BLaER1 (cell line): ENCODE measurements at regions not wholly inside any gene's neighbourhood (a gene's known extent, or its start where the extent isn't known, plus 50 kb on each side); places are given as distances from the start of the nearest gene placed in this dataset.
"Not testable (repeated sequence)": the region's sequence is repeated elsewhere in the genome, so short reads cannot be mapped to it uniquely, and the experiment has no call there.

ENCODE experiments used
- H3K27ac ChIP-seq: shearing (Covaris generic); formaldehyde crosslinking; 2 replicates; pipeline ENCODE4 v1.8.1; 2022
- H3K27me3 ChIP-seq: shearing (Covaris generic); formaldehyde crosslinking; 2 replicates; pipeline ENCODE4 v1.8.1; 2022
- H3K36me3 ChIP-seq: shearing (Covaris generic); formaldehyde crosslinking; 2 replicates; pipeline ENCODE4 v1.8.1; 2022
- H3K4me1 ChIP-seq: shearing (Covaris generic); formaldehyde crosslinking; 2 replicates; pipeline ENCODE4 v1.8.1; 2022
- H3K4me2 ChIP-seq: shearing (Covaris generic); formaldehyde crosslinking; 2 replicates; pipeline ENCODE4 v1.8.1; 2022
- H3K4me3 ChIP-seq: shearing (Covaris generic); formaldehyde crosslinking; 2 replicates; pipeline ENCODE4 v1.8.1; 2022
- H3K9ac ChIP-seq: shearing (Covaris generic); formaldehyde crosslinking; 2 replicates; pipeline ENCODE4 v1.8.1; 2022
- H3K9me3 ChIP-seq: shearing (Covaris generic); formaldehyde crosslinking; 2 replicates; pipeline ENCODE4 v1.8.1; 2022
- H4K20me1 ChIP-seq: shearing (Covaris generic); formaldehyde crosslinking; 2 replicates; pipeline ENCODE4 v1.8.1; 2022
- Cebpa-rat ChIP-seq: shearing (Covaris generic); IDR thresholded peaks from 2 replicates; pipeline ENCODE4 v1.8.1; 2022

DNA sequence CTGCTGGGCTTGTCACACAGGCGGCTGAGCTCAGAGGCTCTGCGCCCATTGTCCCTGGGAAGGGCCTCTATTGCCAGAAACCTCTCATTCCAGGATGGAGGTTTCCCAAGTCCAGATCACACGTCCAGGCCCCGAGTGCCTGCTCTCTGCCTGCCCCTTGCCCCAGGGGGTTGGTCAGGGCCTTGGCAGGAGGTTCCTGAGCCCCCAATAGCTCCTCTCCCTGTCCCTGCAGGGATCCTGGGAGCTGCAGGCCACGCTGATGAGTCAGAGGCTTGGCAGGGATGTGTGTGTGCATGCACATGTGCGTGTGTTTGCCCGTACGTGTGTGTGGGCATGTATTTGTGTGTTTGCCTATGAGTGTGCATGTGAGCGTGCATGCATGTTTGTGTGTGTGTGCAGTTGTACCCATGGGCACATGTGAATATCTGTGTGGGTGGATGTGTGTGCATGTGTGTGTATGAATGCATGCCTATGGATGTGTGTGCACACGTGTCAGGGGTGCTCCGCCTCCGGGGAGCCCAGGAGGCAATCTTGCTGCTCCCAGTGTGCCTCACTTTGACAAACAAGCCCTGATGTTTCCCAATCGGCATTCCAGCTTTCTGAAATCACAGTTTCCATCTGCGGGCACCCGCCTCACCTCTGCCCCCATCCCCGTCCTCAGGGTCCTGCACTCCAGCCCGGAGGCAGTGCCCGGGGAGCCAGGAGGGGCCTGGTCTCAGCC is 98.4 kb upstream of the GSE1 start:
- Histone ChIP-seq H3K36me3 (peaks cover 15% of the 10 kb centered on the region; the same call in 1 of the 2 replicates), H3K4me3 (no peak overlapping the region), H3K4me1 (peaks cover 73% of the 10 kb centered on the region), H4K20me1 (0 out of 2 replicates have a peak, but pooled peaks cover 13% of the 10 kb centered on the region), H3K9ac (0 out of 2 replicates have a peak overlapping the region, but pooled peaks have one; percentile 45), H3K27me3 (peaks cover 6% of the 10 kb centered on the region; the same call in 1 of the 2 replicates), H3K9me3 (no peaks in the 10 kb centered on the region), H3K27ac (peak overlapping the region; percentile 68), H3K4me2 (peak overlapping the region; percentile 62)
- TF ChIP-seq Cebpa-rat, result no peak

DNA sequence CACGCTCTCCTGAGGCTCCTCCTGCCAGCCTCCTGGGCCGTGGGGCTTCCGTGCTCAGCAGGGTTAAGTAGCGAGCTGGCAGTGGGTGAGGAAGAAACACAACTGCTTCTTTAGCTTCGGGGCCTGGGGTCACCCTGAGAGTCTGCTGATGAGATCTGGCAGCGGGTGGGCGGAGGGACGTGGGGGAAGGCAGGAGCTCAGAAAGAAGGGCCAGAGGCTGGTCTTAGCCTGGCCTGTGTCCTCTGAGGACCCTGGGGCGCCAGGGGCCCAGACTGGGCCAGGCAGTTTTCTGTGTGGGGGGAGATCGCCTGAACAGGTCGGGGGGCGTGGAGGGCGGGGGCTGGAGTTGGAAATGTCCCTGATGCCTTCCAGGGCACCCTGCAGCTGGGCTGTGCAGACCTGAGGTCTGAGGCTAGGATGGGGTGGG is 97.8 kb upstream of the GSE1 start:
- H4K20me1 ChIP-seq, result 0 out of 2 replicates have a peak, but pooled peaks cover 9% of the 10 kb centered on the region
- H3K4me2 ChIP-seq, result peak overlapping the region; percentile 62
- peak overlapping the region; percentile 68 for H3K27ac ChIP-seq
- peaks cover 18% of the 10 kb centered on the region; the same call in 1 of the 2 replicates for H3K36me3 ChIP-seq
- TF ChIP-seq Cebpa-rat, result no peak
- 0 out of 2 replicates have a peak, but pooled peaks cover under 1% of the 10 kb centered on the region for H3K27me3 ChIP-seq
- no peak overlapping the region for H3K4me3 ChIP-seq
- no peaks in the 10 kb centered on the region for H3K9me3 ChIP-seq
- H3K9ac ChIP-seq, result 0 out of 2 replicates have a peak overlapping the region, but pooled peaks have one; percentile 45
- peaks cover 68% of the 10 kb centered on the region for H3K4me1 ChIP-seq

DNA sequence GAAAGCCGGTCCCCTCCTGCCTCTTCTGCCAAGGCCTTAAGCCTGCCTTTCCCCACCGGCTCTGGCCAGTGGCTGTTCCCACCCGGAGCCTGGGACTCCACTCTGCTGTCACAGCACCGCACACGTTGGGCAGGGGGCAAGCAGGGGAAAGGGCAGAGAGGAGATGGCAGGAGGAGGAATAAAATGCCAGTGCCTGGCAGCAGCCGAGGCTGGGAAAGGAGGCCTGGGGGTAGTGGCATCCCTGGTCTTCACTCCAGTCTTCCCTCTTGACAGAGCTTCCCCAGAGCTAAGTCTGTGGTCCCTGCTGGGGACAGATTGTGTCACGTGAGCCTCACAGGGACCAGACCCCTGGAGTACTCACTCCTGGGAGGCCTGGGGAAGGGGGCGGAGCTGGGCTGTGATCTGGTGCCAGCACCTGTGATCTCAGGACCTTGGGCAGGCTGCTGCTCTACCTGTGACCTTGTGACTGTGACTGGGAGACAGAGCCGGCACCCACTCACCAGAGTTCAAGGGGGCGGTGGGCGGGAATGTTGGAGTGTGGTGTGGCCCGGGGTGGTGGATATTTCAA is 97.2 kb upstream of the GSE1 start:
- peaks cover 64% of the 10 kb centered on the region for H3K4me1 ChIP-seq
- no peak overlapping the region for H3K4me3 ChIP-seq
- H3K27ac ChIP-seq, result peak overlapping the region; percentile 68
- H3K4me2 ChIP-seq, result peak overlapping the region; percentile 62
- H3K27me3 ChIP-seq, result no peaks in the 10 kb centered on the region
- H3K36me3 ChIP-seq, result peaks cover 18% of the 10 kb centered on the region; the same call in 1 of the 2 replicates
- H4K20me1 ChIP-seq, result 0 out of 2 replicates have a peak, but pooled peaks cover 9% of the 10 kb centered on the region
- H3K9ac ChIP-seq, result 0 out of 2 replicates have a peak overlapping the region, but pooled peaks have one; percentile 45
- TF ChIP-seq Cebpa-rat, result no peak
- H3K9me3 ChIP-seq, result no peaks in the 10 kb centered on the region

DNA sequence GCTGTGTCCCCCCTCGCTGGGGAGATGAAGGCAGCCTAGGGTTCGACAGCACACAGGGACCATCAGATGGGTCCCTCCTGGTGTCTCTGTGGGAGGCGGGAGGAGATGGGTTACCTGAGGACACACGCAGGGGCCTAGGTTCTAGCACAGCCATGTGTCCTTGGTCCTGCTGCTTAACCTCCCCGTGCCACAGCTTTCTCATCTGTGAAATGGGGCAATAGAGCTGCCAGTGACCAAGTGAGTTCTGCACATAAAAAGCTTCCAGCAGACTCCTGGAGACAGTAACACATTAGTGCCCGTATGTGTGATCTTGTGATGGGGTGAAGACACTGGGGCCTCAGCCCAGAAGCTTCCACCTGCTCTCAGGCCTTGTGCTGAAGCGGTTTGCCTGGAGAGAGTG is 96.0 kb upstream of the GSE1 start:
- H3K4me3 ChIP-seq, result no peak overlapping the region
- no peaks in the 10 kb centered on the region for H3K27me3 ChIP-seq
- H4K20me1 ChIP-seq, result 0 out of 2 replicates have a peak, but pooled peaks cover 3% of the 10 kb centered on the region
- no peaks in the 10 kb centered on the region for H3K9me3 ChIP-seq
- no peak overlapping the region for H3K4me2 ChIP-seq
- no peak overlapping the region for H3K9ac ChIP-seq
- TF ChIP-seq Cebpa-rat, result no peak
- no peak overlapping the region for H3K27ac ChIP-seq
- peaks cover 65% of the 10 kb centered on the region for H3K4me1 ChIP-seq
- peaks cover 18% of the 10 kb centered on the region; the same call in 1 of the 2 replicates for H3K36me3 ChIP-seq

DNA sequence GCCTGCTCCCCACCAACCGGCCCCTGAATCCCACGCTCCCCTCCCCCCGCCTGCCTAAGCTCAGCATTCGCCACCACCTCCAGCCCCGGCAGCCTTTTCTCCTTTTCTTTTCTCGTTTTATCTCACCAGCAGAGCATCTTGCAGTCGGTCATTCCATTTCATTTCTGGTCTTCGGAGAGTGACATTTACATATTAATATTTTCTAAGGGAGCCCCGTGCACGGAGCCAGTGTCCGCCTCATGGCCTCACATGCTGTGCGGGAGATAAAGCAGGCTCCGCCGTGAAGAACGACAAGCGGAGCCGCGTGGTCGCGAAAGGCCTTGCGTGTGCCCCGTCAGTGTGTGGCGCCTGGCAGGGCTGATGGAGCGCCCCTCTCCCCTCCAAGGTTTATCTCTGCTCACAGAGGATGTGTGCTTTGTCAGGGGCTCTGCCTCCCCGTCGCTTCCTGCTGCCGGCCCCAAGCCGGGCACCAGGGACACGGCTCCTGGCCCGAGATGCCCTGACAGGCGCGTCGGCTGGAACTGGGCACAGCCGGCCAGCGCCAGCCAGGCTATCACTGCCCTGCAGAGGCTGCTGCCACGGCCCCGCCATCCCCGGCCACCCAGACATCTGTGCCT is 95.5 kb upstream of the GSE1 start:
- Histone ChIP-seq H3K27me3 (no peaks in the 10 kb centered on the region), H3K27ac (peak overlapping the region; percentile 4; the same call in 1 of the 2 replicates), H3K9ac (no peak overlapping the region), H3K4me3 (no peak overlapping the region), H3K4me1 (peaks cover 64% of the 10 kb centered on the region), H3K4me2 (no peak overlapping the region), H3K9me3 (no peaks in the 10 kb centered on the region), H4K20me1 (no peaks in the 10 kb centered on the region), H3K36me3 (peaks cover 18% of the 10 kb centered on the region; the same call in 1 of the 2 replicates)
- TF ChIP-seq Cebpa-rat, result no peak

DNA sequence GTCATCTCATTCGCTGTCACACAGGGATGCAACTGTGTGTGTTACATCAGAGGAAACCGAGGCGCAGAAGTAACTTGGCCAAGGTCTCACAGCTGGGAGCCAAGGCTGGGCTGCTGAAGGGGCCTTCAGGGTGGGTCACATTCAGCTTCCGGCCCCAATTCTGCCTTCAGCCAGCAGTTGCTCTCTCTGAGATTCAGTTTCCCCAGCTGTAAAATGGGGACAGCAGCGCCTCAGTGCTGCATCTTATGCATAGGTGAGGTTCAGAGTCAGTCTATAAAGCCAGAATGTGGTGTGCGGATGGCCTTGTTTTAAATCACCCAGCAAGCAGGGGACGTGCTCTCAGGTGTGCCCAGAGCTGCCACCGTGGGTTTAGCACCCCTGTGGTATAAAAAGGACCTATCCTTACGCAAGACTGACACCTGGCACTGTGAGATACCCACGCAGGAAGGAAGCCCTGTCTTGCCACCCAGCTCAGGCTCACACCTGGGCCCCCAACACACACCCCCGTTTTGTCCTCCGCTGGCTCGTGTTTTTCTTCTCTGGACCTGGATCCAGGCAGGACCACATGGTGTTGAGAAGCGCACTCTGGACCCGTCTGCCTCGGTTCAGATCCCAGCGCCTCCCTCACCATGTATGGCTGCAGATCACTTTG is 94.6 kb upstream of the GSE1 start:
- H3K4me3 ChIP-seq, result no peak overlapping the region
- no peaks in the 10 kb centered on the region for H3K9me3 ChIP-seq
- peak overlapping the region; percentile 4; the same call in 1 of the 2 replicates for H3K27ac ChIP-seq
- no peak overlapping the region for H3K9ac ChIP-seq
- no peak overlapping the region for H3K4me2 ChIP-seq
- no peak for TF ChIP-seq Cebpa-rat
- H4K20me1 ChIP-seq, result no peaks in the 10 kb centered on the region
- H3K4me1 ChIP-seq, result peaks cover 64% of the 10 kb centered on the region
- no peaks in the 10 kb centered on the region for H3K27me3 ChIP-seq
- peaks cover 18% of the 10 kb centered on the region; the same call in 1 of the 2 replicates for H3K36me3 ChIP-seq

DNA sequence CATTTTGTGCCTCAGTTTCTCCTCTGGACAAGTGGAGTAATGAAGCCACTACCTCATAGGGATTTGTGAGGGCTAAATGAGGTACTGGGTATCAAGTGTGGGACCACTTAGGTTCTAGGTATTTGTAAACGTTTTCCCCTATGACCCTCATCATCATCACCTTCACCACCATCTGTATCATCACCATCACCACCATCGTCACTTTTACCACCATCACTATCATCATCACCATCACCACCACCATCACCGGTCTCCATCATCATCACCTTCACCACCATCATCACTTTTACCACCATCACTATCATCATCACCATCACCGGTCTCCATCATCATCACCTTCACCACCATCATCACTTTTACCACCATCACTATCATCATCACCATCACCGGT is 94.1 kb upstream of the GSE1 start:
- peaks cover 18% of the 10 kb centered on the region; the same call in 1 of the 2 replicates for H3K36me3 ChIP-seq
- H3K9ac ChIP-seq, H3K4me3 ChIP-seq, H3K27me3 ChIP-seq, H3K27ac ChIP-seq, H4K20me1 ChIP-seq, H3K4me2 ChIP-seq, H3K9me3 ChIP-seq: not testable (repeated sequence)
- peaks cover 64% of the 10 kb centered on the region for H3K4me1 ChIP-seq

DNA sequence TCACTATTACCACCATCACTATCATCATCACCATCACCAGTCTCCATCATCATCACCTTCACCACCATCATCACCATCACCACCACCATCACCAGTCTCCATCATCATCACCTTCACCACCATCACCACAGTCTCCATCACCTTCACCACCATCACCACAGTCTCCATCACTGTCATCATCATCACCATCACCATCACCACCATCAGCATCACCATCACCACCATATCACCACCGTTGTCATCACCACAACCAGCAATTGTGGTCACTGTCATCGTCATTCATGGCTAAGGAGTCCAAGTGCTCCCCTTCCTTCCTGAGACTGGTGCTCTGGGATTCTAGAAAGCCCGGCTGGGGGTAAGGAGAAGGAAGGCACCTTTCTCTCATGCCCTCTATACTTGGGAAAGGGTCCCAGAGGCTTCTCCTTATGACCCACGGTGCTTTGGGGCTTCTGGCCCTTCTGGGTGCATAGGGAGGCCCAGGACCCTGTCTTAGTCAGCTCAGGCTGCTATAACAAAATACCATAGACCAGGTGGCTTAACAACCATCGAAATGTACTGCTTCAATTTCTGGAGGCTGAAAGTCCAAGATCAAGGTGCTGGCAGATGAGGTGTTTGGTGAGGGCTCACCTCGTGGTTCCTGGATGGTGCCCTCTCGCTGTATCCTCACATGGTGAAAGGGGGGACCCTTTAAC is 93.4 kb upstream of the GSE1 start:
- Histone ChIP-seq H4K20me1 (no peaks in the 10 kb centered on the region), H3K4me1 (peaks cover 64% of the 10 kb centered on the region), H3K27me3 (no peaks in the 10 kb centered on the region), H3K36me3 (peaks cover 18% of the 10 kb centered on the region; the same call in 1 of the 2 replicates), H3K9me3 (no peaks in the 10 kb centered on the region), H3K9ac (no peak overlapping the region), H3K27ac (no peak overlapping the region), H3K4me2 (no peak overlapping the region), H3K4me3 (no peak overlapping the region)
- TF ChIP-seq Cebpa-rat, result no peak
